ENCODE measurements at regions not wholly inside any gene's neighbourhood (a gene's known extent, or its start where the extent isn't known, plus 50 kb on each side); places are given as distances from the start of the nearest gene placed in this dataset.
"Not testable (repeated sequence)": the region's sequence is repeated elsewhere in the genome, so short reads cannot be mapped to it uniquely, and the experiment has no call there.

- DNase-seq; ATAC-seq (ENCODE audit: poor library complexity); intact Hi-C loops (cut with DNase I): not testable (repeated sequence)
Measured at GRCh38 chr21:5095628-5096027, 5425.8 kb upstream of the TPTE start.

- intact Hi-C loops (cut with DNase I); ATAC-seq (ENCODE audit: poor library complexity): not testable (repeated sequence)
- DNase-seq: peak; percentile 22
Measured at GRCh38 chr21:5098010-5098743, 5423.2 kb upstream of the TPTE start.

GRCh38 chr21:5100604-5101174 lies 5420.7 kb upstream of the TPTE start:
- DNase-seq; intact Hi-C loops (cut with DNase I): not testable (repeated sequence)
- peak; percentile 60 for ATAC-seq (ENCODE audit: poor library complexity)

GRCh38 chr21:5101749-5102148 lies 5419.6 kb upstream of the TPTE start:
- intact Hi-C loops (cut with DNase I): not testable (repeated sequence)
- ATAC-seq (ENCODE audit: poor library complexity) (peak; percentile 43), DNase-seq (peak; percentile 55)

GRCh38 chr21:5103880-5104561 lies 5417.4 kb upstream of the TPTE start:
- DNase-seq; ATAC-seq (ENCODE audit: poor library complexity); intact Hi-C loops (cut with DNase I): not testable (repeated sequence)

GRCh38 chr21:5104562-5104928 lies 5416.8 kb upstream of the TPTE start:
- ATAC-seq (ENCODE audit: poor library complexity); intact Hi-C loops (cut with DNase I); DNase-seq: not testable (repeated sequence)

GRCh38 chr21:5105939-5106708 lies 5415.3 kb upstream of the TPTE start:
- ATAC-seq (ENCODE audit: poor library complexity); intact Hi-C loops (cut with DNase I): not testable (repeated sequence)
- DNase-seq: peak; percentile 10

GRCh38 chr21:5106767-5107464 lies 5414.5 kb upstream of the TPTE start:
- intact Hi-C loops (cut with DNase I): not testable (repeated sequence)
- ATAC-seq (ENCODE audit: poor library complexity) (peak; percentile 65), DNase-seq (peak; percentile 19)

GRCh38 chr21:5107637-5108036 lies 5413.7 kb upstream of the TPTE start:
- ATAC-seq (ENCODE audit: poor library complexity): peak; percentile 26
- DNase-seq; intact Hi-C loops (cut with DNase I): not testable (repeated sequence)

- peak; percentile 40 for DNase-seq
- ATAC-seq (ENCODE audit: poor library complexity): peak; percentile 50
- intact Hi-C loops (cut with DNase I): not testable (repeated sequence)
Measured at GRCh38 chr21:5108048-5108775, 5413.2 kb upstream of the TPTE start.

GRCh38 chr21:5111197-5111596 lies 5410.2 kb upstream of the TPTE start:
- intact Hi-C loops (cut with DNase I); ATAC-seq (ENCODE audit: poor library complexity): not testable (repeated sequence)
- DNase-seq: peak; percentile 11

GRCh38 chr21:5113092-5113491 lies 5408.3 kb upstream of the TPTE start:
- ATAC-seq (ENCODE audit: poor library complexity); DNase-seq; intact Hi-C loops (cut with DNase I): not testable (repeated sequence)

GRCh38 chr21:5114468-5114867 lies 5406.9 kb upstream of the TPTE start:
- DNase-seq; intact Hi-C loops (cut with DNase I): not testable (repeated sequence)
- ATAC-seq (ENCODE audit: poor library complexity): peak; percentile 58

- ATAC-seq (ENCODE audit: poor library complexity); intact Hi-C loops (cut with DNase I): not testable (repeated sequence)
- peak; percentile 16 for DNase-seq
Measured at GRCh38 chr21:5114893-5115645, 5406.3 kb upstream of the TPTE start.

GRCh38 chr21:5115646-5116343 lies 5405.6 kb upstream of the TPTE start:
- intact Hi-C loops (cut with DNase I); ATAC-seq (ENCODE audit: poor library complexity): not testable (repeated sequence)
- peak; percentile 13 for DNase-seq

- intact Hi-C loops (cut with DNase I); DNase-seq: not testable (repeated sequence)
- peak; percentile 14 for ATAC-seq (ENCODE audit: poor library complexity)
Measured at GRCh38 chr21:5116344-5117123, 5404.8 kb upstream of the TPTE start.

Data from Right ventricle myocardium superior (tissue), 1 donor.